ENCODE measurements at regions not wholly inside any gene's neighbourhood (a gene's known extent, or its start where the extent isn't known, plus 50 kb on each side); places are given as distances from the start of the nearest gene placed in this dataset.

GRCh38 chr3:178203165-178203564, 333.1 kb upstream of the KCNMB2 start:
- POLR2A ChIA-PET = no interaction called here

More at GRCh38 chr3:178203165-178203564, 333.1 kb upstream of the KCNMB2 start:
- H3K4me1 ChIP-seq (ENCODE audit: insufficient read depth, low read length) = no peaks in the 10 kb centered on the region
- FAIRE-seq (no peak), DNase-seq (ENCODE audit: low spot score) (no peak), ATAC-seq (no peak)
- WGBS (ENCODE audit: low lambda C conversion rate) = 42% methylated on average over 2 of the region's 2 CpGs
- H3K27ac ChIP-seq (ENCODE audit: extremely low read length, insufficient read depth, low read length) = no peak overlapping the region
- no peaks in the 10 kb centered on the region for H3K9me3 ChIP-seq (ENCODE audit: low read length)
- H3K79me2 ChIP-seq (ENCODE audit: insufficient read depth, low read length) = no peaks in the 10 kb centered on the region
- no TSS peak for BruUV-seq (replicated peaks)
- in situ Hi-C loops (cut with HindIII; ENCODE audit: extremely low pct_ligation_motif_present, low pct_unique_long_range_greater_than_20kb) (no loop called here), intact Hi-C loops (cut with micrococcal nuclease; ENCODE audit: unreplicated experiment) (no loop called here)
- no peak overlapping the region for H3K4me2 ChIP-seq (ENCODE audit: low read depth, low read length)
- no peak overlapping the region for H3K4me3 ChIP-seq (replicated peaks in 1 of 3; ENCODE audit: insufficient read depth in 1 of 3, low read depth in 2 of 3, low read length in 3 of 3)
- H3K36me3 ChIP-seq (replicated peaks in 1 of 2; ENCODE audit: control insufficient read depth in 1 of 2, insufficient read depth in 2 of 2, low read length in 2 of 2) = no peaks in the 10 kb centered on the region
- H4K20me1 ChIP-seq (ENCODE audit: insufficient read depth, low read length) = no peaks in the 10 kb centered on the region
- no peak overlapping the region for H3K9ac ChIP-seq (ENCODE audit: insufficient read depth, low read depth, low read length)
- TF ChIP-seq SOX5 (CRISPR knock-in tag; IDR thresholded peaks at IDR 0.05; ENCODE audit: borderline replicate concordance) (no peak), ZNF337 (CRISPR knock-in tag; IDR thresholded peaks at IDR 0.05; ENCODE audit: borderline replicate concordance, low read depth) (no peak), MYC (CRISPR knock-in tag; IDR thresholded peaks at IDR 0.05; ENCODE audit: borderline replicate concordance) (no peak), ZNF30 (CRISPR knock-in tag; IDR thresholded peaks at IDR 0.05) (no peak), ZSCAN31 (CRISPR knock-in tag; IDR thresholded peaks at IDR 0.05; ENCODE audit: low read depth) (no peak), ZBTB20 (CRISPR knock-in tag; IDR thresholded peaks at IDR 0.05; ENCODE audit: borderline replicate concordance, low read depth) (no peak), ISX (CRISPR knock-in tag; conservative IDR thresholded peaks at IDR 0.05) (no peak), ZBTB3 (CRISPR knock-in tag; IDR thresholded peaks at IDR 0.05; ENCODE audit: borderline replicate concordance, low read depth) (no peak), POGK (CRISPR knock-in tag; conservative IDR thresholded peaks at IDR 0.05) (no peak), HOMEZ (CRISPR knock-in tag; IDR thresholded peaks at IDR 0.05; ENCODE audit: low read depth) (no peak), SAFB2 (CRISPR knock-in tag; IDR thresholded peaks at IDR 0.05; ENCODE audit: borderline replicate concordance, low read depth) (no peak), CBX2 (IDR thresholded peaks at IDR 0.05; ENCODE audit: low read depth, low read length) (no peak), CBX2 (CRISPR knock-in tag; IDR thresholded peaks at IDR 0.05; ENCODE audit: low read depth) (no peak), GPBP1L1 (CRISPR knock-in tag; IDR thresholded peaks at IDR 0.05) (no peak), MATR3 (CRISPR knock-in tag; IDR thresholded peaks at IDR 0.05) (no peak), RXRB (CRISPR knock-in tag; IDR thresholded peaks at IDR 0.05; ENCODE audit: borderline replicate concordance) (no peak)
- H3K27me3 ChIP-seq (ENCODE audit: control insufficient read depth in 1 of 2, insufficient read depth in 2 of 2, low read length in 2 of 2) = no peaks in the 10 kb centered on the region
- H2AFZ ChIP-seq (ENCODE audit: low read length) = no peak overlapping the region
- CTCF ChIA-PET (ENCODE audit: low intra/inter-chr PET ratio, low total read pairs) = no interaction called here
